ENCODE measurements at regions not wholly inside any gene's neighbourhood (a gene's known extent, or its start where the extent isn't known, plus 50 kb on each side); places are given as distances from the start of the nearest gene placed in this dataset.

- Histone ChIP-seq H3K27me3 (ENCODE audit: control insufficient read depth in 1 of 2, insufficient read depth in 2 of 2, low read length in 2 of 2) (no peaks in the 10 kb centered on the region), H3K9me3 (ENCODE audit: control insufficient read depth in 2 of 2, low read length in 2 of 2) (no peaks in the 10 kb centered on the region), H3K27ac (ENCODE audit: low read length) (no peak overlapping the region), H3K9ac (ENCODE audit: low read length in 2 of 2) (no peak overlapping the region), H3K4me3 (ENCODE audit: low read length in 2 of 2) (no peak overlapping the region), H3K36me3 (ENCODE audit: control insufficient read depth in 2 of 2, insufficient read depth in 2 of 2, low read length in 2 of 2) (no peaks in the 10 kb centered on the region), H3K4me1 (ENCODE audit: control insufficient read depth, insufficient read depth, low read length) (no peaks in the 10 kb centered on the region)
Observed at GRCh38 chr2:209321076-209321475, 102.8 kb upstream of the MAP2 start.

DNA sequence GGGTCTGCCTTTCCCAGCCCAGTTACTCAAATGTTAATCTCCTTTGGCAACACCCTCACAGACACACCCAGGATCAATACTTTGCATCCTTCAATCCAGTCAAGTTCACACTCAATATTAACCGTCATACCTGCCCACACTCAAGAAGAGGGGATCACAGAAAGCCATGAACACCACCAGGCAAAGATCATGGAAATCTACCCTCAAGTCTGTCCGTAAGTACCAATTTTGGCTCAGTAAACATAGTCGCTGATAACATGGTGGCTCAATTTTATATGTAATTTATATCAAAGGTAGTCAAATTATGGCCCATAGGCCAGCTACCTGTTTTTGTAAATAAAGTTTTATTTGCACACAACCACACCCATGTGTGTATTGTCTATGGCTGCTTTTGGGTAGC is 102.3 kb upstream of the MAP2 start:
- Histone ChIP-seq H3K4me3 (ENCODE audit: low read length in 2 of 2) (no peak overlapping the region), H3K9ac (ENCODE audit: low read length in 2 of 2) (no peak overlapping the region), H3K36me3 (ENCODE audit: control insufficient read depth in 2 of 2, insufficient read depth in 2 of 2, low read length in 2 of 2) (no peaks in the 10 kb centered on the region), H3K27me3 (ENCODE audit: control insufficient read depth in 1 of 2, insufficient read depth in 2 of 2, low read length in 2 of 2) (no peaks in the 10 kb centered on the region), H3K27ac (ENCODE audit: low read length) (no peak overlapping the region), H3K9me3 (ENCODE audit: control insufficient read depth in 2 of 2, low read length in 2 of 2) (no peaks in the 10 kb centered on the region), H3K4me1 (ENCODE audit: control insufficient read depth, insufficient read depth, low read length) (no peaks in the 10 kb centered on the region)

- Histone ChIP-seq H3K27ac (ENCODE audit: low read length) (no peak overlapping the region), H3K4me3 (ENCODE audit: low read length in 2 of 2) (no peak overlapping the region), H3K9ac (ENCODE audit: low read length in 2 of 2) (no peak overlapping the region), H3K4me1 (ENCODE audit: control insufficient read depth, insufficient read depth, low read length) (no peaks in the 10 kb centered on the region), H3K9me3 (ENCODE audit: control insufficient read depth in 2 of 2, low read length in 2 of 2) (no peaks in the 10 kb centered on the region), H3K36me3 (ENCODE audit: control insufficient read depth in 2 of 2, insufficient read depth in 2 of 2, low read length in 2 of 2) (no peaks in the 10 kb centered on the region), H3K27me3 (ENCODE audit: control insufficient read depth in 1 of 2, insufficient read depth in 2 of 2, low read length in 2 of 2) (no peaks in the 10 kb centered on the region)
Observed at GRCh38 chr2:209322041-209322440, 101.8 kb upstream of the MAP2 start.

DNA sequence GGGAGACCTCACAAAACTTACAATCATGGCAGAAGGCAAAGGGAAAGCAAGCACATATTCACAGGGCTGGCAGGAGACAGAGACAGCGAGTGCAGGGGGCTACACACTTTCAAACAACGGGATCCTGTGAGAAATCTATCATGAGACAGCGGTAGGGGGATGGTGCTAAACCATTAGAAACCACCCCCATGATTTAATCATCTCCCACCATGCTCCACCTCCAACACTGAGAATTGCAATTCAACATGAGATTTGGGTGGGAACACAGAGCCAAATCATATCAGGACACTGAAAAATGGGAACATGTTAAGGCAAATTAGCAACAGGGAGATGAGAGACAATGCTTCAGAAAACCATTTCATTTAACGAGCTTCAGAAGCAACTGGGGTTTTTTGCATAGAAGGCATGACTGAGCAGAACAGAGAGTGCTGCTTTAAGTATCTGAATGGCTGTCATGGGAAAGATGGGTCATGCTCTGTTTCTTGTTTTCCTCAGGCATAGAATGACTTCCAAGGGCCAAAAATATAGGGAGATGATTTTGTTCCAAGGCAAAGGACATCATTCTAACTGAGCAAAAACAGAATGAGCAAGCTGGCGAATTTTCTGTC is 100.8 kb upstream of the MAP2 start:
- no peak overlapping the region for H3K9ac ChIP-seq (ENCODE audit: low read length in 2 of 2)
- no peaks in the 10 kb centered on the region for H3K4me1 ChIP-seq (ENCODE audit: control insufficient read depth, insufficient read depth, low read length)
- no peaks in the 10 kb centered on the region for H3K36me3 ChIP-seq (ENCODE audit: control insufficient read depth in 2 of 2, insufficient read depth in 2 of 2, low read length in 2 of 2)
- no peak overlapping the region for H3K27ac ChIP-seq (ENCODE audit: low read length)
- H3K4me3 ChIP-seq (ENCODE audit: low read length in 2 of 2) = no peak overlapping the region
- no peaks in the 10 kb centered on the region for H3K9me3 ChIP-seq (ENCODE audit: control insufficient read depth in 2 of 2, low read length in 2 of 2)
- H3K27me3 ChIP-seq (ENCODE audit: control insufficient read depth in 1 of 2, insufficient read depth in 2 of 2, low read length in 2 of 2) = no peaks in the 10 kb centered on the region

GRCh38 chr2:209323738-209324137 is 100.1 kb upstream of the MAP2 start:
- Histone ChIP-seq H3K27ac (ENCODE audit: low read length) (no peak overlapping the region), H3K4me1 (ENCODE audit: control insufficient read depth, insufficient read depth, low read length) (no peaks in the 10 kb centered on the region), H3K9me3 (ENCODE audit: control insufficient read depth in 2 of 2, low read length in 2 of 2) (no peaks in the 10 kb centered on the region), H3K9ac (ENCODE audit: low read length in 2 of 2) (no peak overlapping the region), H3K4me3 (ENCODE audit: low read length in 2 of 2) (no peak overlapping the region), H3K36me3 (ENCODE audit: control insufficient read depth in 2 of 2, insufficient read depth in 2 of 2, low read length in 2 of 2) (no peaks in the 10 kb centered on the region), H3K27me3 (ENCODE audit: control insufficient read depth in 1 of 2, insufficient read depth in 2 of 2, low read length in 2 of 2) (no peaks in the 10 kb centered on the region)

DNA sequence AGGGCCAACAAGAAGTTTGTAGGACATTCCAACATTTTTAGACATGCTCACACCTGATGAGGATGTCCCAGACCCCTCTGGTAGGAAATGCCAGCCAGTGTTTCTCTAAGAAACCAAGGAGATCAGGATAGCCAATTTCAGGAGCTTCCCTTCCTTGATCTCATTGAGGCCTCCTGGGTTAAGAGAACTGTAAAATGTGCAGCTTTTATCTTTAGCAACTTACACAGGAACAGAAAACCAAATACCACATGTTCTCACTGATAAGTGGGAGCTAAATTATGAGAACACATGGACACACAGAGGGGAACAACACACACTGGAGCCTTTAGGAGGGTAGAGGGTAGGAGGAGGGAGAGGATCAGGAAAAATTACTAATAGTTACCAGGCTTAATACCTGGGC is 99.6 kb upstream of the MAP2 start:
- Histone ChIP-seq H3K4me3 (ENCODE audit: low read length in 2 of 2) (no peak overlapping the region), H3K27me3 (ENCODE audit: control insufficient read depth in 1 of 2, insufficient read depth in 2 of 2, low read length in 2 of 2) (no peaks in the 10 kb centered on the region), H3K36me3 (ENCODE audit: control insufficient read depth in 2 of 2, insufficient read depth in 2 of 2, low read length in 2 of 2) (no peaks in the 10 kb centered on the region), H3K9ac (ENCODE audit: low read length in 2 of 2) (no peak overlapping the region), H3K9me3 (ENCODE audit: control insufficient read depth in 2 of 2, low read length in 2 of 2) (no peaks in the 10 kb centered on the region), H3K27ac (ENCODE audit: low read length) (no peak overlapping the region), H3K4me1 (ENCODE audit: control insufficient read depth, insufficient read depth, low read length) (no peaks in the 10 kb centered on the region)

- no peak overlapping the region for H3K9ac ChIP-seq (ENCODE audit: low read length in 2 of 2)
- no peak overlapping the region for H3K27ac ChIP-seq (ENCODE audit: low read length)
- no peak overlapping the region for H3K4me3 ChIP-seq (ENCODE audit: low read length in 2 of 2)
- H3K4me1 ChIP-seq (ENCODE audit: control insufficient read depth, insufficient read depth, low read length) = no peaks in the 10 kb centered on the region
- no peaks in the 10 kb centered on the region for H3K27me3 ChIP-seq (ENCODE audit: control insufficient read depth in 1 of 2, insufficient read depth in 2 of 2, low read length in 2 of 2)
- H3K36me3 ChIP-seq (ENCODE audit: control insufficient read depth in 2 of 2, insufficient read depth in 2 of 2, low read length in 2 of 2) = no peaks in the 10 kb centered on the region
- H3K9me3 ChIP-seq (ENCODE audit: control insufficient read depth in 2 of 2, low read length in 2 of 2) = no peaks in the 10 kb centered on the region
Observed at GRCh38 chr2:209331291-209331844, 92.5 kb upstream of the MAP2 start.

GRCh38 chr2:209334188-209335017 is 89.4 kb upstream of the MAP2 start:
- no peak overlapping the region for H3K27ac ChIP-seq (ENCODE audit: low read length)
- H3K36me3 ChIP-seq (ENCODE audit: control insufficient read depth in 2 of 2, insufficient read depth in 2 of 2, low read length in 2 of 2) = no peaks in the 10 kb centered on the region
- H3K27me3 ChIP-seq (ENCODE audit: control insufficient read depth in 1 of 2, insufficient read depth in 2 of 2, low read length in 2 of 2) = no peaks in the 10 kb centered on the region
- peaks cover 0 to 2% of the 10 kb centered on the region in 2 donors for H3K9me3 ChIP-seq (ENCODE audit: control insufficient read depth in 2 of 2, low read length in 2 of 2)
- H3K4me1 ChIP-seq (ENCODE audit: control insufficient read depth, insufficient read depth, low read length) = no peaks in the 10 kb centered on the region
- H3K9ac ChIP-seq (ENCODE audit: low read length in 2 of 2) = no peak overlapping the region
- no peak overlapping the region for H3K4me3 ChIP-seq (ENCODE audit: low read length in 2 of 2)

- Histone ChIP-seq H3K27me3 (ENCODE audit: control insufficient read depth in 1 of 2, insufficient read depth in 2 of 2, low read length in 2 of 2) (no peaks in the 10 kb centered on the region), H3K9me3 (ENCODE audit: control insufficient read depth in 2 of 2, low read length in 2 of 2) (peaks cover 0 to 2% of the 10 kb centered on the region in 2 donors), H3K4me1 (ENCODE audit: control insufficient read depth, insufficient read depth, low read length) (no peaks in the 10 kb centered on the region), H3K4me3 (ENCODE audit: low read length in 2 of 2) (no peak overlapping the region), H3K36me3 (ENCODE audit: control insufficient read depth in 2 of 2, insufficient read depth in 2 of 2, low read length in 2 of 2) (no peaks in the 10 kb centered on the region), H3K27ac (ENCODE audit: low read length) (no peak overlapping the region), H3K9ac (ENCODE audit: low read length in 2 of 2) (no peak overlapping the region)
Observed at GRCh38 chr2:209340522-209340921, 83.3 kb upstream of the MAP2 start.

GRCh38 chr2:209344349-209344748 is 79.5 kb upstream of the MAP2 start:
- Histone ChIP-seq H3K4me3 (ENCODE audit: low read length in 2 of 2) (no peak overlapping the region), H3K9ac (ENCODE audit: low read length in 2 of 2) (no peak overlapping the region), H3K36me3 (ENCODE audit: control insufficient read depth in 2 of 2, insufficient read depth in 2 of 2, low read length in 2 of 2) (no peaks in the 10 kb centered on the region), H3K27ac (ENCODE audit: low read length) (no peak overlapping the region), H3K9me3 (ENCODE audit: control insufficient read depth in 2 of 2, low read length in 2 of 2) (no peaks in the 10 kb centered on the region), H3K4me1 (ENCODE audit: control insufficient read depth, insufficient read depth, low read length) (no peaks in the 10 kb centered on the region), H3K27me3 (ENCODE audit: control insufficient read depth in 1 of 2, insufficient read depth in 2 of 2, low read length in 2 of 2) (no peaks in the 10 kb centered on the region)

DNA sequence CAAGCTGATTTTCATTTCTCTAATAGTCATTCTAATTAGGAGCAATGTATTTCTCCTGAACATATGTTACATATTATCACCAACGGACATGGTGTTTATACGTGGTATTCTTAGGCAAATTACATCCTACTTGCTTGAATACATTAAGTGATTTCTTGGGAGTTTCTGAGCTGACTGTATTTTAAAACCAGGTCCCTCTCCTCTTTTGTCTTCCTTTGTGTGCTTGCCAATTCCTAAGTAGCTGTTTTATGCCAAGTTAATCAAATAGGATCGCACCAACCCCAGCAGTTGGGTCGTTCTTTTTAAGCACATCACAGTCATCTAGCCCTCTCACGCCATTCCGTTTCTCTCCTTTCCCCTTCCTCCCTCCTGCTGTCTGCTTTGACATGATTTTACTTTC is 75.4 kb upstream of the MAP2 start:
- no peak overlapping the region for H3K27ac ChIP-seq (ENCODE audit: low read length)
- H3K36me3 ChIP-seq (ENCODE audit: control insufficient read depth in 2 of 2, insufficient read depth in 2 of 2, low read length in 2 of 2) = no peaks in the 10 kb centered on the region
- H3K9ac ChIP-seq (ENCODE audit: low read length in 2 of 2) = no peak overlapping the region
- H3K27me3 ChIP-seq (ENCODE audit: control insufficient read depth in 1 of 2, insufficient read depth in 2 of 2, low read length in 2 of 2) = no peaks in the 10 kb centered on the region
- no peaks in the 10 kb centered on the region for H3K4me1 ChIP-seq (ENCODE audit: control insufficient read depth, insufficient read depth, low read length)
- no peak overlapping the region for H3K4me3 ChIP-seq (ENCODE audit: low read length in 2 of 2)
- no peaks in the 10 kb centered on the region for H3K9me3 ChIP-seq (ENCODE audit: control insufficient read depth in 2 of 2, low read length in 2 of 2)
